ENCODE measurements at regions not wholly inside any gene's neighbourhood (a gene's known extent, or its start where the extent isn't known, plus 50 kb on each side); places are given as distances from the start of the nearest gene placed in this dataset.

DNA sequence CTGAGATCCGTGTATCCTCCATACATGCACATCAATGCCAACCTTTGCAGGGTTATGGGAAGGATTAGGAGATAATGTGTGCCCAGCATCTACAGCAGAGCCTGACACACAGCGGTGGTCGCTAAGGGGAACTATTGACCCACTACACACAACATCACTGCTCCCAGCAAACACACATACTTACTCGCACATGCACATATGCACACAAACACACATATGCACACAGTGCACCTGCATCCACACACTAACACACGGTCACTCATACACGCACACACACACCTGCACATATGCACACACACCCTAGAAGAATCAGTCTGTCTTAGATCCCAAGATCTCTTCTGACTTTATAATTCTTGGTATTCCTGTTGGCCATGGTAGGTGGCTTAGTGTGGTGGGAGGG lies 118.3 kb downstream of the GYPC start:
- WGBS (ENCODE audit: insufficient coverage, insufficient read length): no CpG with 5 or more reads among the region's 6 CpGs
- no peaks in the 10 kb centered on the region for H3K27me3 ChIP-seq (ENCODE audit: control insufficient read depth, insufficient read depth, low read length)

DNA sequence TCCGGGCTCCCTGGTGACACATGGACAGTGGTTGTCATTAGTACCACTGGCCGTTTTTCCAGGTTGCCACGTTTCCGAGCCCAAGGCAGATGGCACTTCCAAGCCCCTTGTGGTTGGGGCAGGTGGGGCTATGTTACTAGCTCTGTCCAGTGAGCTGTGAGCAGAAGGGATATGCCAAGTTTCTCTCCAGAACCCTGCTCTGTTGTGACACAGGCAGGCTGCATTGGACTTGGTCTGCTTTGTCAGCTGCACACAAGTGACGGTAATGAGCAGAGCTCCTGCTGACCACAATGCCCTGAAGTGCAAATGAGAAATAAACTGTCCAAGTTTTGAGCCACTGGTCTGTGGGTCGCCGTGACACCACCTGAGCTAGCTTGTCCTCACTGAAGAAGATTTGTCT lies 118.8 kb downstream of the GYPC start:
- Histone ChIP-seq H3K4me1 (ENCODE audit: control insufficient read depth, insufficient read depth, low read length) (no peaks in the 10 kb centered on the region; the same call in 1 of the 2 replicates), H3K36me3 (ENCODE audit: control insufficient read depth, insufficient read depth, low read length) (no peaks in the 10 kb centered on the region), H3K27ac (ENCODE audit: low read length) (no peak overlapping the region), H3K4me3 (ENCODE audit: low read length) (no peak overlapping the region), H3K27me3 (ENCODE audit: control insufficient read depth, insufficient read depth, low read length) (no peaks in the 10 kb centered on the region), H3K9me3 (ENCODE audit: control insufficient read depth, insufficient read depth, low read length) (no peaks in the 10 kb centered on the region)
- DNase-seq (ENCODE audit: low read depth, low spot score): no peak
- no CpG with 5 or more reads among the region's 7 CpGs for WGBS (ENCODE audit: insufficient coverage, insufficient read length)

More for the DNA sequence above, 118.3 kb downstream of the GYPC start:
- no peak for DNase-seq (ENCODE audit: low read depth, low spot score)
- Histone ChIP-seq H3K4me3 (ENCODE audit: low read length) (no peak overlapping the region), H3K27ac (ENCODE audit: low read length) (no peak overlapping the region), H3K4me1 (ENCODE audit: control insufficient read depth, insufficient read depth, low read length) (no peaks in the 10 kb centered on the region; the same call in 1 of the 2 replicates), H3K9me3 (ENCODE audit: control insufficient read depth, insufficient read depth, low read length) (no peaks in the 10 kb centered on the region), H3K36me3 (ENCODE audit: control insufficient read depth, insufficient read depth, low read length) (no peaks in the 10 kb centered on the region)

DNA sequence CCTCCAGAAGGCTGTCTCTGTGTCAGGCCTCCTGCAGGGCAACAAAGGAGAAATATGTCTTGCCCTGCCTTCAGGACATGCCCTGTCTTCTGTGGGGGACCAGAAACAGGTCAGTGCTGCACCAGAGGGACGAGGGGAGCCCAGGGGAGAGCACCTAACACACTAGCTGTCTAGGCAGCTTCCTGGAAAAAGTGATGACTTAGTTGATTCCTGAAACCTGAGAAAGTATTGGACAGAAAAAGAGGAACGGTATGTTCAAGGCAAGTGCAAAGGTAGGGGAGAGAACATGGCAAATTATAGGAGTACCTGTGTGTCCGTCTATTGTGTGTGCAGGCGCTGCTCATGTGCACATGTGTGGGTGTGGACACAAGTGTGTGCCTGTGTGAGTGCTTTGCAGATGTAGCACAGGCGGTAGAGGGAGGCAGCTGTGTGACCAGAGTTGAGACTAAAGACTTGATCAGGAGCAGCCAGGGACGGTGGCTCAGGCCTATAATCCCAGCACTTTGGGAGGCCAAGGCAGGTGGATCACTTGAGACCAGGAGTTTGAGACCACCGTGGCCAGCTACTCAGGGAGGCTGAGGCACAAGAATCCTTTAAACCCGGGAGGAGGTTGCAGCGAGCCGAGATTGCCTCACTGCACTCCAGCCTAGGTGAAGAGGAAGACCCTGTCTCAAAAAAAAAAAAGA lies 119.5 kb downstream of the GYPC start:
- H3K36me3 ChIP-seq (ENCODE audit: control insufficient read depth, insufficient read depth, low read length): no peaks in the 10 kb centered on the region
- H3K9me3 ChIP-seq (ENCODE audit: control insufficient read depth, insufficient read depth, low read length): no peaks in the 10 kb centered on the region
- H3K4me1 ChIP-seq (ENCODE audit: control insufficient read depth, insufficient read depth, low read length): no peaks in the 10 kb centered on the region; the same call in 1 of the 2 replicates
- WGBS (ENCODE audit: insufficient coverage, insufficient read length): no CpG with 5 or more reads among the region's 10 CpGs
- H3K27me3 ChIP-seq (ENCODE audit: control insufficient read depth, insufficient read depth, low read length): no peaks in the 10 kb centered on the region
- H3K27ac ChIP-seq (ENCODE audit: low read length): no peak overlapping the region
- no peak overlapping the region for H3K4me3 ChIP-seq (ENCODE audit: low read length)
- no peak for DNase-seq (ENCODE audit: low read depth, low spot score)

DNA sequence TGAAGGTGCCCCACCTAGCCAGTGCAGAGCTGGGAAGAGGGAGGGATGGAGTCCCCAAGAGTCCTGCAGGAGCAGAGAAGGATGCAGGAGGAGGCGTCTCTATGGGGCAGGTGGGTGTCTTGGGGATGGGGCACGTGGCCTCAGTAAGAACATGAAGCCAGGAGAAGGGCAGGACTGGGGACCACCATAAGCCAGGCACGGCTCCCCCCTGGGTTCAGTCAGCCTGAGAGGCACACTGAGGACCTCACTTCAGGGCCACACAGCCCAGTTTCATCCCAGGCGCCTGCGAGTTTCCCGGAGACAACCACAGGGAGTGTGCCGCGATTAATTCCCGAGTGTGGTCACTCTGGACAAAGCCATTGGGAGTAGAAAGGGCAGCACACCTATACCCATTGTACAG lies 120.3 kb downstream of the GYPC start:
- Histone ChIP-seq H3K27ac (ENCODE audit: low read length) (no peak overlapping the region), H3K4me1 (ENCODE audit: control insufficient read depth, insufficient read depth, low read length) (no peaks in the 10 kb centered on the region; the same call in 1 of the 2 replicates), H3K9me3 (ENCODE audit: control insufficient read depth, insufficient read depth, low read length) (no peaks in the 10 kb centered on the region), H3K4me3 (ENCODE audit: low read length) (peak overlapping the region; percentile 57; the same call in 1 of the 2 replicates), H3K27me3 (ENCODE audit: control insufficient read depth, insufficient read depth, low read length) (no peaks in the 10 kb centered on the region), H3K36me3 (ENCODE audit: control insufficient read depth, insufficient read depth, low read length) (no peaks in the 10 kb centered on the region)
- DNase-seq (ENCODE audit: low read depth, low spot score): no peak
- WGBS (ENCODE audit: insufficient coverage, insufficient read length): no CpG with 5 or more reads among the region's 9 CpGs

DNA sequence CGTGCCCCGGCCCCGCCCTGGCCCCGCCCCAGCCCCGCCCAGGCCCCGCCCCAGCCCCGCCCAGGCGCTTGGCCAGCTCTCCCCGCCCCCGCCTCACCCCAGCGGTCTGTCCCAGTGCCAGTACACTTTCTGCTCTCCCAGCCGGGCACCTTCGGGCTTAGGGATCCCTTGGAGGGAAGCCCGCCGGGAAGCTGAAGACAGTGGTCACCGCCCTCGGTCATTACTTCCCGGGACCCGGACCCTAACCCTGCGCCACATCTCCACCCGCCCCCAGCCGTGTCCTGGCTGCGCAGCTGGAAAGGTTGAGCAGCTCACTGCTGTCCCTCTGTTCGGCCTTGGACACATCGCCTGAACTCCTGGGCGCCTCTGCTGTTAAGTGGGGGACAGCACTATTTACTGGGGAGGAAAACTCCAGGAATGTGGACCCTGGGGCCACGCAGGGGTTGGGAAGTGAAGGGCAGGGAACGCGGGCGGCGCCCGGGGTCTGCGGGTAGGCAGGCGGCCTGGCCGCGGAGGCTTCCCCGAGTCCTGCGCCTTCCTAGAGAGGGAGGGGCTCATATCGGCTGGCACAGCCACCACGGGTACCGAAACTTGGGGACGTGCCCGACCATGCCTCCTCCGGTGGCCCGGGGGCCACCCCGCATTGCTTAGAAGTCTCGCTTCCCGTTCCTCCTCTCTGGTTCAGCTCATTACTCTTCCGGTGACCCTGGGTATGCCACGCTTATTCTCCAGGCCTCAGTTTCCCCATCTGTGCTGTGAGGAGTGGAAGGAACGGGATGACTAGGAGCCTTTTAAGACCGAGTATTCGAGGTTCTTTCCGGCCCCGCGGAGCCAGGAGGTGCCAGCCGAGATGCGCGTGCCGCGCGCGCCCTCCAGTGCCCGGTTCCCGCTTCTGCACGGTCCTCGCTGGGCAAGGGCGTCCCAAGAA lies 121.0 kb downstream of the GYPC start:
- DNase-seq (ENCODE audit: low read depth, low spot score): peak; percentile 63
- Histone ChIP-seq H3K9me3 (ENCODE audit: control insufficient read depth, insufficient read depth, low read length) (no peaks in the 10 kb centered on the region), H3K27me3 (ENCODE audit: control insufficient read depth, insufficient read depth, low read length) (no peaks in the 10 kb centered on the region), H3K27ac (ENCODE audit: low read length) (no peak overlapping the region), H3K4me1 (ENCODE audit: control insufficient read depth, insufficient read depth, low read length) (no peaks in the 10 kb centered on the region), H3K4me3 (ENCODE audit: low read length) (peak overlapping the region; percentile 57; the same call in 1 of the 2 replicates), H3K36me3 (ENCODE audit: control insufficient read depth, insufficient read depth, low read length) (no peaks in the 10 kb centered on the region)
- no CpG with 5 or more reads among the region's 68 CpGs for WGBS (ENCODE audit: insufficient coverage, insufficient read length)

DNA sequence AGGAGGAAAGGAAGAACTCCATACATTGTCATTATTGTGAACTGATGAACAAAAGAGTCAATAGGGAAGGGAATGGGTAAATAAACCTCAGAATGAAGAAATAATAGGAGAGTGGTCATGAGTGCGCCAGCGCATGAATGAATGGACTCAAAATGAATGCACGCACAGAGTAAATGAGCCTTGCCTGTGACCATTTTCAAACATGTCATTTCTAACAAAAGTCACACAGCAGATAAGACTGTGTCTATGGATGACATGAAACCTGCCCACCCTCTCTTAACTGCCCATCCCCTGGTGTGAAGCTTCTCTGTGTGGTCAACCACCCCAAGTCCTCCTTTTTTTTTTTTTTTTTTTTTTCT lies 121.1 kb upstream of the TEX51 start:
- H3K4me3 ChIP-seq (ENCODE audit: low read length): no peak overlapping the region
- H3K27me3 ChIP-seq (ENCODE audit: control insufficient read depth, insufficient read depth, low read length): no peaks in the 10 kb centered on the region
- no peaks in the 10 kb centered on the region for H3K36me3 ChIP-seq (ENCODE audit: control insufficient read depth, insufficient read depth, low read length)
- H3K27ac ChIP-seq (ENCODE audit: low read length): no peak overlapping the region
- H3K4me1 ChIP-seq (ENCODE audit: control insufficient read depth, insufficient read depth, low read length): no peaks in the 10 kb centered on the region
- H3K9me3 ChIP-seq (ENCODE audit: control insufficient read depth, insufficient read depth, low read length): no peaks in the 10 kb centered on the region
- no peak for DNase-seq (ENCODE audit: low read depth, low spot score)
- no CpG with 5 or more reads among the region's 3 CpGs for WGBS (ENCODE audit: insufficient coverage, insufficient read length)

DNA sequence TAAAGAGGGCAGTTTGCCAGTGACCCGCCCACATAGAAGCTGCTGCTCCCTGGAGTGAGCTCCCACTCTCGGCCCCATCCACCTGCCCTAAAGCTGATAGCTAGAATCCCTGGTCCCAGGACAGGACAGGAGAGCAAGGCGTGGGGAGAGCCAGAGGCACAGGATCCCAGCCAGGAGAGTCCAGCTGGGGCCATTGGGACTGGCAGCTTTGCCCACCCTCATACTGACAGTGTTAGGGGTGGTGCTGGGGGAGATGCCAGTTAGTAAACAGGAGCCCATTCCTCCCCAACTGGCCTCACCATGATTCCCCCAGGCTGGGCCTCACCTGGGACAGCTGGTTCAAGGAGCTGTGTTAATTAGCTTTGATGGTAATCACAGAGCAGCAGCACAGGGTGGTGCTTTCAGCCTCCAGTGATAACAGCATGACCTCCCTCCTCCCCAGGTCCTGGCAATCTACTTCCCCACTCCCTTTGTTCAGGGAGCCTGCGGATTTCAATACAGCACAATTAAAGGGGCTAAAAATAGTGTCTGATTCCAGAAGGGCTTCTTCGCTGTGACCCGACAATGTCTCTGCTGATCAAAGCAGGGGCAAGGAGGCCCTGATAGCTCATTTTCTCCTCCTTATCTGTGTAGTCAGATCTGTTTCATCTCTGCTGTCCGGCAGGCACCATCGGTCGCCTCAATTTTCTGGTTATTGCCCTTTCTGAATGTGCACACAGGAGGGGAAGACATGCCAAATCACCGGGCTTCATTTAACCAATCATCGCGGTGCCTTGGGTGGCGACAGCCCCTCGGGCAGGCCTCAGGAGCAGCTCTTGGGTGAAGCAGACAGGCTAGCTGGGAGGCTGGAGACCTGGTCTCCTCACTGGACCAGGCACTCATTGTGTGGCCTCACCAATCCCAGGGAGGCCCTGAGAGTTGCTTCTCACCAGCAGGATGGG lies 119.9 kb upstream of the TEX51 start:
- DNase-seq (ENCODE audit: low read depth, low spot score): no peak
- no peak overlapping the region for H3K4me3 ChIP-seq (ENCODE audit: low read length)
- H3K9me3 ChIP-seq (ENCODE audit: control insufficient read depth, insufficient read depth, low read length): no peaks in the 10 kb centered on the region
- no peaks in the 10 kb centered on the region for H3K36me3 ChIP-seq (ENCODE audit: control insufficient read depth, insufficient read depth, low read length)
- no peaks in the 10 kb centered on the region for H3K27me3 ChIP-seq (ENCODE audit: control insufficient read depth, insufficient read depth, low read length)
- no peak overlapping the region for H3K27ac ChIP-seq (ENCODE audit: low read length)
- no peaks in the 10 kb centered on the region for H3K4me1 ChIP-seq (ENCODE audit: control insufficient read depth, insufficient read depth, low read length)
- no CpG with 5 or more reads among the region's 14 CpGs for WGBS (ENCODE audit: insufficient coverage, insufficient read length)

DNA sequence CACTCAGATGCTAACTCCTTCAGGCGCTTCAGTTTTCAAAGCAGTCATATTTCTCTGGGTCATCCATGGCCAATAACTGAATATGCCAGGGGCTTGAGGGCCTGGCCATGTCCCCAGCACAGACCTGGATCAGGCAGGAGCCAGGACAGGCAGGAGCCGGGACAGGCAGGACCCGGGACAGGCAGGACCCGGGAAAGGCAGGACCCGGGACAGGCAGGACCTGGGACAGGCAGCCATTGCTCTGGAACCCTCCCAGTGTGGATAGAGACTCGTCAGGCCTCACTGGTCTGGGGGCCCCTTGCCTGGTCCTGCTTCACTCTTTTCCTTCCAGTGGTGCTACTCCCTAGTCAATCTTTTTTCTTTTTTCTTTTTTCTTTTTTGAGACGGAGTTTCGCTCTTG lies 117.5 kb upstream of the TEX51 start:
- no peak overlapping the region for H3K4me3 ChIP-seq (ENCODE audit: low read length)
- no peaks in the 10 kb centered on the region for H3K36me3 ChIP-seq (ENCODE audit: control insufficient read depth, insufficient read depth, low read length)
- H3K27ac ChIP-seq (ENCODE audit: low read length): no peak overlapping the region
- H3K27me3 ChIP-seq (ENCODE audit: control insufficient read depth, insufficient read depth, low read length): no peaks in the 10 kb centered on the region
- WGBS (ENCODE audit: insufficient coverage, insufficient read length): no CpG with 5 or more reads among the region's 8 CpGs
- no peaks in the 10 kb centered on the region for H3K4me1 ChIP-seq (ENCODE audit: control insufficient read depth, insufficient read depth, low read length)
- DNase-seq (ENCODE audit: low read depth, low spot score): no peak
- no peaks in the 10 kb centered on the region for H3K9me3 ChIP-seq (ENCODE audit: control insufficient read depth, insufficient read depth, low read length)

DNA sequence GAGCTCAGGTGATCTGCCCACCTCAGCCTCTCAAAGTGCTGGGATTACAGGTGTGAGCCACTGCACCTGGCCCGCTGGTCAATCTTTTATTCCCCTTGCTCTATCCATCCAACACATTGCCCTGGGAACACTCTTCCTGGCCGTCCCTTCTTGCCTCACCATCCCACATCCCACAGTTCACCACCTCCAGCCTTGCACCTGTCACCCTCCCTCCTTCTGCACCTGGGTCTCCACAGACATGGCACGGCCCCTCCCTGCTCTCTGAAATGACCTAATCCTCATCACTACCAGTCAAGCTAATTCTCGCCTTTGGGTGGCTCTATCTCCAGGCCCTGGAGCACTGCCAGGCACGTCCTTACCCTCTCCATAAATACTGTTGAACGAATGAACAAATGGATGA lies 116.9 kb upstream of the TEX51 start:
- H3K4me3 ChIP-seq (ENCODE audit: low read length): no peak overlapping the region
- no peak for DNase-seq (ENCODE audit: low read depth, low spot score)
- H3K36me3 ChIP-seq (ENCODE audit: control insufficient read depth, insufficient read depth, low read length): no peaks in the 10 kb centered on the region
- no peak overlapping the region for H3K27ac ChIP-seq (ENCODE audit: low read length)
- H3K9me3 ChIP-seq (ENCODE audit: control insufficient read depth, insufficient read depth, low read length): no peaks in the 10 kb centered on the region
- WGBS (ENCODE audit: insufficient coverage, insufficient read length): no CpG with 5 or more reads among the region's 6 CpGs
- H3K27me3 ChIP-seq (ENCODE audit: control insufficient read depth, insufficient read depth, low read length): no peaks in the 10 kb centered on the region
- no peaks in the 10 kb centered on the region for H3K4me1 ChIP-seq (ENCODE audit: control insufficient read depth, insufficient read depth, low read length)

DNA sequence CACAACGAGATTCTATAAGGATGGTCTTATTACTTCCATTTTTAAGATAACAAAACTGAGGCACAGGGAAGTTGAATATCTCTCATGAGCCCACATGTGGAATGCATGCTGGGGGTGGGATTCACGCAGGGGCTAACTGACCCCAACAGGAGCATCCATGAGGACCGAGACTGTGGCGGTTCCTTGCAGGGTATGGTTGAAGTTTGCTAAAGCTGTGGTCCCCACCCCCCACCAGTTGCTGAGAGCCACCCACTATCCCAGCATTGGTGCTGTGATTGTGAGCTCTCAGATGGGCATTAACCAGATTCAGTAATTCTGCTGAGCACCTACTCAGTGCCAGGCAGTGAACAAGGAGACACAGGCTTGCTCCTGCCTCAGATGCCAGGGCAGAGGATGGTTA lies 116.0 kb upstream of the TEX51 start:
- H3K36me3 ChIP-seq (ENCODE audit: control insufficient read depth, insufficient read depth, low read length): no peaks in the 10 kb centered on the region
- WGBS (ENCODE audit: insufficient coverage, insufficient read length): no CpG with 5 or more reads among the region's 4 CpGs
- DNase-seq (ENCODE audit: low read depth, low spot score): no peak
- no peaks in the 10 kb centered on the region for H3K9me3 ChIP-seq (ENCODE audit: control insufficient read depth, insufficient read depth, low read length)
- H3K27me3 ChIP-seq (ENCODE audit: control insufficient read depth, insufficient read depth, low read length): no peaks in the 10 kb centered on the region
- no peak overlapping the region for H3K27ac ChIP-seq (ENCODE audit: low read length)
- no peaks in the 10 kb centered on the region for H3K4me1 ChIP-seq (ENCODE audit: control insufficient read depth, insufficient read depth, low read length)
- H3K4me3 ChIP-seq (ENCODE audit: low read length): no peak overlapping the region

Data from iPS DF 6.9 (cell line).